ENCODE measurements at regions not wholly inside any gene's neighbourhood (a gene's known extent, or its start where the extent isn't known, plus 50 kb on each side); places are given as distances from the start of the nearest gene placed in this dataset.

GRCh38 chr6:106763361-106763760 lies 134.0 kb downstream of the QRSL1 start (continued):
- TF ChIP-seq, protein P1, sequence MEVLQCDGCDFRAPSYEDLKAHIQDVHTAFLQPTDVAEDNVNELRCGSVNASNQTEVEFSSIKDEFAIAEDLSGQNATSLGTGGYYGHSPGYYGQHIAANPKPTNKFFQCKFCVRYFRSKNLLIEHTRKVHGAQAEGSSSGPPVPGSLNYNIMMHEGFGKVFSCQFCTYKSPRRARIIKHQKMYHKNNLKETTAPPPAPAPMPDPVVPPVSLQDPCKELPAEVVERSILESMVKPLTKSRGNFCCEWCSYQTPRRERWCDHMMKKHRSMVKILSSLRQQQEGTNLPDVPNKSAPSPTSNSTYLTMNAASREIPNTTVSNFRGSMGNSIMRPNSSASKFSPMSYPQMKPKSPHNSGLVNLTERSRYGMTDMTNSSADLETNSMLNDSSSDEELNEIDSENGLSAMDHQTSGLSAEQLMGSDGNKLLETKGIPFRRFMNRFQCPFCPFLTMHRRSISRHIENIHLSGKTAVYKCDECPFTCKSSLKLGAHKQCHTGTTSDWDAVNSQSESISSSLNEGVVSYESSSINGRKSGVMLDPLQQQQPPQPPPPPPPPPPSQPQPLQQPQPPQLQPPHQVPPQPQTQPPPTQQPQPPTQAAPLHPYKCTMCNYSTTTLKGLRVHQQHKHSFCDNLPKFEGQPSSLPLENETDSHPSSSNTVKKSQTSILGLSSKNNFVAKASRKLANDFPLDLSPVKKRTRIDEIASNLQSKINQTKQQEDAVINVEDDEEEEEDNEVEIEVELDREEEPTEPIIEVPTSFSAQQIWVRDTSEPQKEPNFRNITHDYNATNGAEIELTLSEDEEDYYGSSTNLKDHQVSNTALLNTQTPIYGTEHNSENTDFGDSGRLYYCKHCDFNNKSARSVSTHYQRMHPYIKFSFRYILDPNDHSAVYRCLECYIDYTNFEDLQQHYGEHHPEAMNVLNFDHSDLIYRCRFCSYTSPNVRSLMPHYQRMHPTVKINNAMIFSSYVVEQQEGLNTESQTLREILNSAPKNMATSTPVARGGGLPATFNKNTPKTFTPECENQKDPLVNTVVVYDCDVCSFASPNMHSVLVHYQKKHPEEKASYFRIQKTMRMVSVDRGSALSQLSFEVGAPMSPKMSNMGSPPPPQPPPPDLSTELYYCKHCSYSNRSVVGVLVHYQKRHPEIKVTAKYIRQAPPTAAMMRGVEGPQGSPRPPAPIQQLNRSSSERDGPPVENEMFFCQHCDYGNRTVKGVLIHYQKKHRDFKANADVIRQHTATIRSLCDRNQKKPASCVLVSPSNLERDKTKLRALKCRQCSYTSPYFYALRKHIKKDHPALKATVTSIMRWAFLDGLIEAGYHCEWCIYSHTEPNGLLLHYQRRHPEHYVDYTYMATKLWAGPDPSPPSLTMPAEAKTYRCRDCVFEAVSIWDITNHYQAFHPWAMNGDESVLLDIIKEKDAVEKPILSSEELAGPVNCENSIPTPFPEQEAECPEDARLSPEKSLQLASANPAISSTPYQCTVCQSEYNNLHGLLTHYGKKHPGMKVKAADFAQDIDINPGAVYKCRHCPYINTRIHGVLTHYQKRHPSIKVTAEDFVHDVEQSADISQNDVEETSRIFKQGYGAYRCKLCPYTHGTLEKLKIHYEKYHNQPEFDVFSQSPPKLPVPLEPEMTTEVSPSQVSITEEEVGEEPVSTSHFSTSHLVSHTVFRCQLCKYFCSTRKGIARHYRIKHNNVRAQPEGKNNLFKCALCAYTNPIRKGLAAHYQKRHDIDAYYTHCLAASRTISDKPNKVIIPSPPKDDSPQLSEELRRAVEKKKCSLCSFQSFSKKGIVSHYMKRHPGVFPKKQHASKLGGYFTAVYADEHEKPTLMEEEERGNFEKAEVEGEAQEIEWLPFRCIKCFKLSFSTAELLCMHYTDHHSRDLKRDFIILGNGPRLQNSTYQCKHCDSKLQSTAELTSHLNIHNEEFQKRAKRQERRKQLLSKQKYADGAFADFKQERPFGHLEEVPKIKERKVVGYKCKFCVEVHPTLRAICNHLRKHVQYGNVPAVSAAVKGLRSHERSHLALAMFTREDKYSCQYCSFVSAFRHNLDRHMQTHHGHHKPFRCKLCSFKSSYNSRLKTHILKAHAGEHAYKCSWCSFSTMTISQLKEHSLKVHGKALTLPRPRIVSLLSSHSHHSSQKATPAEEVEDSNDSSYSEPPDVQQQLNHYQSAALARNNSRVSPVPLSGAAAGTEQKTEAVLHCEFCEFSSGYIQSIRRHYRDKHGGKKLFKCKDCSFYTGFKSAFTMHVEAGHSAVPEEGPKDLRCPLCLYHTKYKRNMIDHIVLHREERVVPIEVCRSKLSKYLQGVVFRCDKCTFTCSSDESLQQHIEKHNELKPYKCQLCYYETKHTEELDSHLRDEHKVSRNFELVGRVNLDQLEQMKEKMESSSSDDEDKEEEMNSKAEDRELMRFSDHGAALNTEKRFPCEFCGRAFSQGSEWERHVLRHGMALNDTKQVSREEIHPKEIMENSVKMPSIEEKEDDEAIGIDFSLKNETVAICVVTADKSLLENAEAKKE (CRISPR knock-in tag; IDR thresholded peaks at IDR 0.05), result no peak
- no peak for TF ChIP-seq CTCF (conservative IDR thresholded peaks at IDR 0.05; ENCODE audit: low read depth in 2 of 2)
- TF ChIP-seq POLR2AphosphoS5 (IDR thresholded peaks at IDR 0.05; ENCODE audit: low read depth), result no peak
- no peak for TF ChIP-seq EZH2 (IDR thresholded peaks at IDR 0.05; ENCODE audit: low read depth, unreplicated experiment)
- TF ChIP-seq JUNB (IDR thresholded peaks at IDR 0.05; ENCODE audit: unreplicated experiment), result no peak
- no peak for TF ChIP-seq REST (IDR thresholded peaks at IDR 0.05; ENCODE audit: unreplicated experiment)
- TF ChIP-seq STAT1 (IDR thresholded peaks at IDR 0.05; ENCODE audit: unreplicated experiment), result no peak

Data from GM23338 (cell line).